ENCODE measurements at regions not wholly inside any gene's neighbourhood (a gene's known extent, or its start where the extent isn't known, plus 50 kb on each side); places are given as distances from the start of the nearest gene placed in this dataset.

GRCh38 chr6:27139756-27140579 lies 107.5 kb upstream of the PRSS16 start:
- 37% methylated on average over 18 of the region's 18 CpGs for WGBS
- Histone ChIP-seq H3K27me3 (ENCODE audit: control insufficient read depth in 4 of 4, insufficient read depth in 4 of 4, low read length in 3 of 4) (no peaks in the 10 kb centered on the region), H3K9ac (ENCODE audit: low read depth in 1 of 2, low read length in 2 of 2) (peak overlapping the region; percentile 37 to 74), H3K27ac (ENCODE audit: low read depth in 1 of 2, low read length in 2 of 2) (peak overlapping the region; percentile 23 to 84), H3K36me3 (ENCODE audit: control insufficient read depth in 4 of 4, insufficient read depth in 3 of 4, low read depth in 1 of 4, low read length in 3 of 4) (peaks cover 0 to 7% (median 2%) of the 10 kb centered on the region in 4 donors), H3K4me1 (ENCODE audit: control insufficient read depth in 4 of 4, insufficient read depth in 4 of 4, low read length in 3 of 4) (peaks cover 0 to 11% (median 3%) of the 10 kb centered on the region in 4 donors), H3K4me3 (ENCODE audit: low read depth in 1 of 3, low read length in 3 of 3) (peak overlapping the region; percentile 35 to 47 (median 44)), H3K9me3 (ENCODE audit: control insufficient read depth in 4 of 4, low read length in 3 of 4) (peaks cover 0 to 1% (median 0%) of the 10 kb centered on the region in 4 donors)
- no peak for TF ChIP-seq FOXA1 (IDR thresholded peaks at IDR 0.05)
- TF ChIP-seq RAD21 (IDR thresholded peaks at IDR 0.05), result no peak
- TF ChIP-seq FOXA2 (IDR thresholded peaks at IDR 0.05), result no peak
- TF ChIP-seq EGR1 (IDR thresholded peaks at IDR 0.05; ENCODE audit: low read depth in 2 of 2), result no peak
- TF ChIP-seq, protein P1, sequence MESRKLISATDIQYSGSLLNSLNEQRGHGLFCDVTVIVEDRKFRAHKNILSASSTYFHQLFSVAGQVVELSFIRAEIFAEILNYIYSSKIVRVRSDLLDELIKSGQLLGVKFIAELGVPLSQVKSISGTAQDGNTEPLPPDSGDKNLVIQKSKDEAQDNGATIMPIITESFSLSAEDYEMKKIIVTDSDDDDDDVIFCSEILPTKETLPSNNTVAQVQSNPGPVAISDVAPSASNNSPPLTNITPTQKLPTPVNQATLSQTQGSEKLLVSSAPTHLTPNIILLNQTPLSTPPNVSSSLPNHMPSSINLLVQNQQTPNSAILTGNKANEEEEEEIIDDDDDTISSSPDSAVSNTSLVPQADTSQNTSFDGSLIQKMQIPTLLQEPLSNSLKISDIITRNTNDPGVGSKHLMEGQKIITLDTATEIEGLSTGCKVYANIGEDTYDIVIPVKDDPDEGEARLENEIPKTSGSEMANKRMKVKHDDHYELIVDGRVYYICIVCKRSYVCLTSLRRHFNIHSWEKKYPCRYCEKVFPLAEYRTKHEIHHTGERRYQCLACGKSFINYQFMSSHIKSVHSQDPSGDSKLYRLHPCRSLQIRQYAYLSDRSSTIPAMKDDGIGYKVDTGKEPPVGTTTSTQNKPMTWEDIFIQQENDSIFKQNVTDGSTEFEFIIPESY (IDR thresholded peaks at IDR 0.05), result no peak
- no peak for TF ChIP-seq GABPA (IDR thresholded peaks at IDR 0.05 in 1 of 2, conservative IDR thresholded peaks at IDR 0.05 in 1 of 2)
- no peak for TF ChIP-seq NR2F2 (IDR thresholded peaks at IDR 0.05)
- no peak for TF ChIP-seq ATF3 (IDR thresholded peaks at IDR 0.05)
- no peak for TF ChIP-seq HNF4G (IDR thresholded peaks at IDR 0.05)
- TF ChIP-seq YY1 (IDR thresholded peaks at IDR 0.05), result no peak
- TF ChIP-seq TAF1 (conservative IDR thresholded peaks at IDR 0.05), result no peak
- TF ChIP-seq MAX (IDR thresholded peaks at IDR 0.05), result no peak
- no peak for TF ChIP-seq JUND (IDR thresholded peaks at IDR 0.05)
- TF ChIP-seq REST (IDR thresholded peaks at IDR 0.05), result no peak
- no peak for TF ChIP-seq SP1 (IDR thresholded peaks at IDR 0.05)
- TF ChIP-seq CTCF (IDR thresholded peaks at IDR 0.05; ENCODE audit: low read depth, low read length, missing input control), result no peak
- no peak for TF ChIP-seq HNF4A (conservative IDR thresholded peaks at IDR 0.05)
- TF ChIP-seq RXRA (IDR thresholded peaks at IDR 0.05), result no peak
- peak; percentile 54 for DNase-seq (ENCODE audit: low spot score)
